GM23338 (cell line): ENCODE measurements at regions not wholly inside any gene's neighbourhood (a gene's known extent, or its start where the extent isn't known, plus 50 kb on each side); places are given as distances from the start of the nearest gene placed in this dataset.

ENCODE experiments used
- EZH2phosphoT487 ChIP-seq: fragments of 200-600 bp; sonication (generic); IDR thresholded peaks from one replicate; pipeline ENCODE4 v1.8.1; 2018; ENCODE audit warnings: antibody characterized with exemption; ENCODE audit not compliant: unreplicated experiment
- JUNB ChIP-seq: IDR thresholded peaks from one replicate; pipeline ENCODE4 v1.6.1; 2016; ENCODE audit warnings: antibody characterized with exemption; ENCODE audit not compliant: unreplicated experiment
- POLR2AphosphoS5 ChIP-seq: IDR thresholded peaks from 2 replicates; pipeline ENCODE4 v1.6.1; 2016; ENCODE audit warnings: antibody characterized with exemption, low read depth
- ZNF331 ChIP-seq: fragments of 250-450 bp; sonication (Bioruptor Pico); IDR thresholded peaks from 2 replicates; pipeline ENCODE4 v1.5.0; 2020; ENCODE audit warnings: low read depth, mild to moderate bottlenecking, moderate library complexity
- TF ChIP-seq, protein P1 (sequence below), 2 experiments: fragments of 200-600 bp in 1 of 2; sonication (generic) in 1 of 2; conservative IDR thresholded peaks; 2 replicates each; pipeline versions ENCODE4 v1.5.1 to v1.6.1; 2016 to 2017; ENCODE audit warnings: antibody characterized with exemption in 2 of 2, low read depth in 2 of 2, mild to moderate bottlenecking in 2 of 2, moderate library complexity in 1 of 2
- TF ChIP-seq, protein P2 (sequence below): IDR thresholded peaks from one replicate; pipeline ENCODE4 v1.6.1; 2018; ENCODE audit warnings: antibody characterized with exemption; ENCODE audit not compliant: unreplicated experiment

DNA sequence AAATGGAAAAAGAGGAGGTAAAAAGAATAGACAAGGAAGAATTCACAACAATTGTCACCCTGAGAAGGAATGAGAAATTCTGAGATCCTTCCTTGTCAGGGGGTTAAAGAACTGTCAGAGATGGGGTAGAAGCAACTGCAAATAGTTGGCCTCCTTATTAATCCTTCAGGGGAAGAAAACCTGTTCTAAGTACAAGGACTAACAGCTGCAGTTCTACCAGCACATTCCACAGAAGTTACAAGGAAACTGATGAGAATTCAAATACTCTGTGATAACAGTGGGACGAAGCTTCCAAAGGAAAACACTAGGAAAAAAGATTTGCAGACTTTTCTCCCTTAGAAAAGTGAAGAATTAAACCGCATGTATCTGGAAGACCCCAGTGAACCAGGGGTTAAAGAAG, 93.7 kb downstream of the OR2K2 start:
- TF ChIP-seq, protein P1, sequence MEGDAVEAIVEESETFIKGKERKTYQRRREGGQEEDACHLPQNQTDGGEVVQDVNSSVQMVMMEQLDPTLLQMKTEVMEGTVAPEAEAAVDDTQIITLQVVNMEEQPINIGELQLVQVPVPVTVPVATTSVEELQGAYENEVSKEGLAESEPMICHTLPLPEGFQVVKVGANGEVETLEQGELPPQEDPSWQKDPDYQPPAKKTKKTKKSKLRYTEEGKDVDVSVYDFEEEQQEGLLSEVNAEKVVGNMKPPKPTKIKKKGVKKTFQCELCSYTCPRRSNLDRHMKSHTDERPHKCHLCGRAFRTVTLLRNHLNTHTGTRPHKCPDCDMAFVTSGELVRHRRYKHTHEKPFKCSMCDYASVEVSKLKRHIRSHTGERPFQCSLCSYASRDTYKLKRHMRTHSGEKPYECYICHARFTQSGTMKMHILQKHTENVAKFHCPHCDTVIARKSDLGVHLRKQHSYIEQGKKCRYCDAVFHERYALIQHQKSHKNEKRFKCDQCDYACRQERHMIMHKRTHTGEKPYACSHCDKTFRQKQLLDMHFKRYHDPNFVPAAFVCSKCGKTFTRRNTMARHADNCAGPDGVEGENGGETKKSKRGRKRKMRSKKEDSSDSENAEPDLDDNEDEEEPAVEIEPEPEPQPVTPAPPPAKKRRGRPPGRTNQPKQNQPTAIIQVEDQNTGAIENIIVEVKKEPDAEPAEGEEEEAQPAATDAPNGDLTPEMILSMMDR (conservative IDR thresholded peaks at IDR 0.05; ENCODE audit: low read depth in 2 of 2): no peak
- TF ChIP-seq, protein P2, sequence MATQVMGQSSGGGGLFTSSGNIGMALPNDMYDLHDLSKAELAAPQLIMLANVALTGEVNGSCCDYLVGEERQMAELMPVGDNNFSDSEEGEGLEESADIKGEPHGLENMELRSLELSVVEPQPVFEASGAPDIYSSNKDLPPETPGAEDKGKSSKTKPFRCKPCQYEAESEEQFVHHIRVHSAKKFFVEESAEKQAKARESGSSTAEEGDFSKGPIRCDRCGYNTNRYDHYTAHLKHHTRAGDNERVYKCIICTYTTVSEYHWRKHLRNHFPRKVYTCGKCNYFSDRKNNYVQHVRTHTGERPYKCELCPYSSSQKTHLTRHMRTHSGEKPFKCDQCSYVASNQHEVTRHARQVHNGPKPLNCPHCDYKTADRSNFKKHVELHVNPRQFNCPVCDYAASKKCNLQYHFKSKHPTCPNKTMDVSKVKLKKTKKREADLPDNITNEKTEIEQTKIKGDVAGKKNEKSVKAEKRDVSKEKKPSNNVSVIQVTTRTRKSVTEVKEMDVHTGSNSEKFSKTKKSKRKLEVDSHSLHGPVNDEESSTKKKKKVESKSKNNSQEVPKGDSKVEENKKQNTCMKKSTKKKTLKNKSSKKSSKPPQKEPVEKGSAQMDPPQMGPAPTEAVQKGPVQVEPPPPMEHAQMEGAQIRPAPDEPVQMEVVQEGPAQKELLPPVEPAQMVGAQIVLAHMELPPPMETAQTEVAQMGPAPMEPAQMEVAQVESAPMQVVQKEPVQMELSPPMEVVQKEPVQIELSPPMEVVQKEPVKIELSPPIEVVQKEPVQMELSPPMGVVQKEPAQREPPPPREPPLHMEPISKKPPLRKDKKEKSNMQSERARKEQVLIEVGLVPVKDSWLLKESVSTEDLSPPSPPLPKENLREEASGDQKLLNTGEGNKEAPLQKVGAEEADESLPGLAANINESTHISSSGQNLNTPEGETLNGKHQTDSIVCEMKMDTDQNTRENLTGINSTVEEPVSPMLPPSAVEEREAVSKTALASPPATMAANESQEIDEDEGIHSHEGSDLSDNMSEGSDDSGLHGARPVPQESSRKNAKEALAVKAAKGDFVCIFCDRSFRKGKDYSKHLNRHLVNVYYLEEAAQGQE: no peak
- no peak for TF ChIP-seq POLR2AphosphoS5
- no peak for TF ChIP-seq JUNB
- TF ChIP-seq ZNF331: no peak
- TF ChIP-seq EZH2phosphoT487: no peak
